A673 (cell line): ENCODE measurements at regions not wholly inside any gene's neighbourhood (a gene's known extent, or its start where the extent isn't known, plus 50 kb on each side); places are given as distances from the start of the nearest gene placed in this dataset.

ENCODE experiments used
- CTCF ChIP-seq: fragments of 300-800, 200-600 bp; sonication (generic); conservative IDR thresholded peaks from 2 replicates; pipeline ENCODE4 v1.5.1; 2017; ENCODE audit warnings: low read depth, mild to moderate bottlenecking, antibody characterized with exemption, low read length, moderate library complexity, mixed read lengths
- EZH2 ChIP-seq: fragments of 200-600 bp; sonication (generic); IDR thresholded peaks from 2 replicates; pipeline ENCODE4 v1.6.1; 2017; ENCODE audit warnings: borderline replicate concordance, low read depth, mild to moderate bottlenecking, mixed read lengths, antibody characterized with exemption, low read length; ENCODE audit not compliant: poor library complexity, severe bottlenecking

- TF ChIP-seq CTCF = no peak
- no peak for TF ChIP-seq EZH2
Observed at GRCh38 chr12:90193500-90193899, 484.9 kb upstream of the ATP2B1 start.
